Nephron (organoid): ENCODE measurements at regions not wholly inside any gene's neighbourhood (a gene's known extent, or its start where the extent isn't known, plus 50 kb on each side); places are given as distances from the start of the nearest gene placed in this dataset.

Source experiments
- H3K27ac Mint-ChIP-seq, 3 experiments: 2 replicates each; pipeline ENCODE4 v1.8.0; 2020; ENCODE audit warnings: mixed read lengths in 3 of 3, mild to moderate bottlenecking in 2 of 3, moderate library complexity in 1 of 3
- H3K27me3 Mint-ChIP-seq: 2 replicates; pipeline ENCODE4 v1.8.0; 2021; ENCODE audit warnings: low read depth, mild to moderate bottlenecking, moderate library complexity, mixed read lengths
- H3K36me3 Mint-ChIP-seq: 2 replicates; pipeline ENCODE4 v1.8.0; 2020; ENCODE audit warnings: low read depth, mixed read lengths
- H3K4me1 Mint-ChIP-seq: 2 replicates; pipeline ENCODE4 v1.8.0; 2020; ENCODE audit warnings: mixed read lengths
- H3K4me3 Mint-ChIP-seq, 3 experiments: 2 replicates each; pipeline ENCODE4 v1.8.0; 2020; ENCODE audit warnings: mild to moderate bottlenecking in 3 of 3, mixed read lengths in 3 of 3, moderate library complexity in 2 of 3
- H3K9me3 Mint-ChIP-seq: 2 replicates; pipeline ENCODE4 v1.8.0; 2020; ENCODE audit warnings: mixed read lengths
- CTCF ChIP-seq, 3 experiments: fragments of 200-600 bp; sonication (generic); IDR thresholded peaks; one replicate each; pipeline ENCODE4 v1.5.0; 2021; ENCODE audit warnings: antibody characterized with exemption in 3 of 3; ENCODE audit not compliant: unreplicated experiment in 3 of 3

GRCh38 chr13:50071379-50071778 lies 56.1 kb downstream of the KCNRG start:
- Mint-ChIP-seq H3K36me3 (peaks cover 42% of the 10 kb centered on the region), H3K4me1 (no peaks in the 10 kb centered on the region), H3K4me3 (no peak overlapping the region), H3K27ac (peak overlapping the region in 2 of 3 experiments; percentile 37 to 82), H3K27me3 (no peaks in the 10 kb centered on the region), H3K9me3 (no peaks in the 10 kb centered on the region)
- no peak for TF ChIP-seq CTCF (IDR thresholded peaks at IDR 0.05; ENCODE audit: unreplicated experiment in 3 of 3)

GRCh38 chr13:50072676-50073075 lies 57.4 kb downstream of the KCNRG start:
- H3K4me3 Mint-ChIP-seq: no peak overlapping the region
- H3K27me3 Mint-ChIP-seq: no peaks in the 10 kb centered on the region
- no peak overlapping the region for H3K27ac Mint-ChIP-seq
- H3K36me3 Mint-ChIP-seq: peaks cover 32% of the 10 kb centered on the region
- H3K9me3 Mint-ChIP-seq: no peaks in the 10 kb centered on the region
- no peak for TF ChIP-seq CTCF (IDR thresholded peaks at IDR 0.05; ENCODE audit: unreplicated experiment in 3 of 3)
- no peaks in the 10 kb centered on the region for H3K4me1 Mint-ChIP-seq

- H3K36me3 Mint-ChIP-seq: peaks cover 25% of the 10 kb centered on the region
- no peak overlapping the region for H3K27ac Mint-ChIP-seq
- H3K9me3 Mint-ChIP-seq: no peaks in the 10 kb centered on the region
- no peak overlapping the region for H3K4me3 Mint-ChIP-seq
- TF ChIP-seq CTCF (IDR thresholded peaks at IDR 0.05; ENCODE audit: unreplicated experiment in 3 of 3): no peak
- peaks cover 5% of the 10 kb centered on the region for H3K4me1 Mint-ChIP-seq
- no peaks in the 10 kb centered on the region for H3K27me3 Mint-ChIP-seq
These were observed 58.1 kb downstream of the KCNRG start for GRCh38 chr13:50073340-50073739.

GRCh38 chr13:50074843-50075242 lies 59.6 kb downstream of the KCNRG start:
- Mint-ChIP-seq H3K4me3 (no peak overlapping the region), H3K4me1 (peaks cover 5% of the 10 kb centered on the region)

GRCh38 chr13:50075619-50076097 lies 60.4 kb downstream of the KCNRG start:
- no peaks in the 10 kb centered on the region for H3K9me3 Mint-ChIP-seq
- peaks cover 5% of the 10 kb centered on the region for H3K4me1 Mint-ChIP-seq
- H3K4me3 Mint-ChIP-seq: peak overlapping the region in 1 of 3 experiments; percentile 11
- peaks cover 12% of the 10 kb centered on the region for H3K36me3 Mint-ChIP-seq
- no peak for TF ChIP-seq CTCF (IDR thresholded peaks at IDR 0.05; ENCODE audit: unreplicated experiment in 3 of 3)
- peaks cover 6% of the 10 kb centered on the region for H3K27me3 Mint-ChIP-seq
- peak overlapping the region in 1 of 3 experiments; percentile 24 for H3K27ac Mint-ChIP-seq

More at GRCh38 chr13:50074843-50075242, 59.6 kb downstream of the KCNRG start:
- Mint-ChIP-seq H3K36me3 (peaks cover 17% of the 10 kb centered on the region), H3K27ac (no peak overlapping the region), H3K27me3 (peaks cover under 1% of the 10 kb centered on the region), H3K9me3 (no peaks in the 10 kb centered on the region)
- no peak for TF ChIP-seq CTCF (IDR thresholded peaks at IDR 0.05; ENCODE audit: unreplicated experiment in 3 of 3)

- Mint-ChIP-seq H3K27ac (no peak overlapping the region), H3K9me3 (no peaks in the 10 kb centered on the region), H3K36me3 (peaks cover 5% of the 10 kb centered on the region), H3K4me3 (no peak overlapping the region), H3K4me1 (peaks cover 5% of the 10 kb centered on the region), H3K27me3 (peaks cover 6% of the 10 kb centered on the region)
- no peak for TF ChIP-seq CTCF (IDR thresholded peaks at IDR 0.05; ENCODE audit: unreplicated experiment in 3 of 3)
These were observed 62.2 kb downstream of the KCNRG start for GRCh38 chr13:50077431-50077830.
